AG10803 (cell line): ENCODE measurements at regions not wholly inside any gene's neighbourhood (a gene's known extent, or its start where the extent isn't known, plus 50 kb on each side); places are given as distances from the start of the nearest gene placed in this dataset.

Experiments
- DNase-seq: peaks from one replicate; pipeline ENCODE4 v3.0.0; 2010; ENCODE audit warnings: low read depth
- H3K4me3 ChIP-seq: 2 replicates; pipeline ENCODE4 v1.5.1; 2011; ENCODE audit warnings: mild to moderate bottlenecking, low read length, control low read depth
- TF ChIP-seq, protein P1 (sequence below): conservative IDR thresholded peaks from 2 replicates; pipeline ENCODE4 v1.5.1; 2011; ENCODE audit warnings: mild to moderate bottlenecking, low read length, control low read depth, inconsistent platforms

DNA sequence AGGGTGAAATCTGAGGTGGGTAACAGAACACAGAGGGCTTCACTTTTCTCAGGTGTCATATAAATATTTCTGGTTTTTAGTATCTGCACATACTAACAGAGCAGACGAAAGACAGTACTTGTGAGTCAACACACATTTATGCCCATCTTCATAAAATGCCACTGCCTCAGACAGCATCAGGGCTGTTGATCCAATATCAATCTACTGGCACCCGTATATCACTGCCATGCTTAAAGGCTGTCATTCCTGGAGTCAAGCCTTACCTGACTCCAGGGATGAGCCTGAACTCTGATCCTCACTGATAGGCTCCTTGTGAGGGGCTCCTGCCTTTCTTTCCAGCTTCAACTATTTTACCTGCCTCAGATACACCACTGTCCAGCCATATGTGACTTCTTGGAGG is 595.7 kb downstream of the TFAP2B start:
- TF ChIP-seq, protein P1, sequence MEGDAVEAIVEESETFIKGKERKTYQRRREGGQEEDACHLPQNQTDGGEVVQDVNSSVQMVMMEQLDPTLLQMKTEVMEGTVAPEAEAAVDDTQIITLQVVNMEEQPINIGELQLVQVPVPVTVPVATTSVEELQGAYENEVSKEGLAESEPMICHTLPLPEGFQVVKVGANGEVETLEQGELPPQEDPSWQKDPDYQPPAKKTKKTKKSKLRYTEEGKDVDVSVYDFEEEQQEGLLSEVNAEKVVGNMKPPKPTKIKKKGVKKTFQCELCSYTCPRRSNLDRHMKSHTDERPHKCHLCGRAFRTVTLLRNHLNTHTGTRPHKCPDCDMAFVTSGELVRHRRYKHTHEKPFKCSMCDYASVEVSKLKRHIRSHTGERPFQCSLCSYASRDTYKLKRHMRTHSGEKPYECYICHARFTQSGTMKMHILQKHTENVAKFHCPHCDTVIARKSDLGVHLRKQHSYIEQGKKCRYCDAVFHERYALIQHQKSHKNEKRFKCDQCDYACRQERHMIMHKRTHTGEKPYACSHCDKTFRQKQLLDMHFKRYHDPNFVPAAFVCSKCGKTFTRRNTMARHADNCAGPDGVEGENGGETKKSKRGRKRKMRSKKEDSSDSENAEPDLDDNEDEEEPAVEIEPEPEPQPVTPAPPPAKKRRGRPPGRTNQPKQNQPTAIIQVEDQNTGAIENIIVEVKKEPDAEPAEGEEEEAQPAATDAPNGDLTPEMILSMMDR = no peak
- no peak for DNase-seq
- H3K4me3 ChIP-seq = no peak overlapping the region

DNA sequence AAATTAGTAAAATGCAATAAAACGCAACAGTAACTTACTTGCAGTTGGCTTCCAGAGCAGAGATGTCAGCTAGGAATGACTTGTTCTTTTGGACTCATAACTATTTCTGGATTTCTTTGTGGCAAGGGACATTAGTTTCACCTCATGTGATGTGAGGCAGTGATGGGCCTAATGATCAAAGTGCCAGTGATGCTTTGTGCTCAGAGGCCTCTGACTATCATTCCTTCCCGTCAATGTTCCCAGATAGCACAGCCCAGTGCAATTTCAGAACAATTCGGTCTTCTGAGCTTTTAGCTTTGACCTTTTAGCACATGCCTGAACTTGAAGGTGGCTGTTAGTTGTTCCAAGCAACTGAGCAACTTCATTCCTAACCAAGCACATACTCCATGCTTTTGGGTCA is 596.8 kb downstream of the TFAP2B start:
- no peak for DNase-seq
- TF ChIP-seq, protein P1 = no peak
- H3K4me3 ChIP-seq = no peak overlapping the region

DNA sequence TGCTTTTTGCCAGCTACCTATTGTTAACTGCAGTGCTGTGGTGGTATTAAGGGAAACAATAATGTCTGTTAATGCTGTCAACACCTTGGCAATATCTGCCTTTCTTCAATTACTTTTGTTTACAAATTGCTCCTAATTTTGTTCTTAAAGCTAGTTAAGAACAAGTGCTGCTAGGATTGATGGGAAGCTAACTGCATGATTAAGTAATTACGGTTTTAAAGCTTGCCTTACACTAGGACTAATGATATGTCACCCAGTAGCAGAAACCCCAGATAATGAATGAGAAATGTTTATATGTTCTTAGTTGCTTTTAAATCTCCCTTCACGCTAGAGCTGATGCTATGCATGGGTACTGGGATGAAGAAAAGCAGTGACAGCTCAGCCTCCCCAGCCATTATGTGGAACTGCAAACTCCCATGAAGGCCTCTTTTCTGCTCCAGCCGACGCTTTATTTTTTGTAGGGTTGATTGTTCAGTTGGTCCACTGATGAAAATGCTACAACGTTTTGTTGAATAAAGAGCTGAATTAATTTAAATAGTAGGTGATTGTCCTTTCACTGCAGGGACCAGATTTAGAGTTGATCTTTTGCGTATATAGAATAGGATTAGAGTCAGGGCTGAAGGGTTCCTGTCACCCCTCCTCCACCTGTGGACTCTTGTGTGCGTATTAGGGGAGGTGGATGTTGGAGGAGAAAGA is 610.5 kb downstream of the TFAP2B start:
- no peak overlapping the region for H3K4me3 ChIP-seq
- no peak for DNase-seq
- TF ChIP-seq, protein P1 = no peak

DNA sequence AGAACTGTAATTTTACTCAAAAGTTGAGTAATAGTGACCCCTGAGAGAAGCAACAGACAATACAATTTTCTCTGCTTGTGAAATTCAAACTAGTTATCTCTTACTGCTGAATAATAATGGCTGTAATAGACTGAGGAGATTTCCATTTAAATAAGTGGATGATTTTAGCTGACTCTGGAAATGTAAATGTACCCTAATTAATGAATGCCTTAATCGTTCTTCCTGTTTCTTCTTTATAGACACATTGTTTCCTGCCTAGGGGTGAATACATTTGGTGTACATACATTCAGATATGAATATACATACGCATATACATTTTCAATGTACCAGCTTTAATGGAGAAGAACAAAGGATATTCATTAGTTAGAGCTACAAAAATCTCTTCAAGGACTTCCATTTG is 611.9 kb downstream of the TFAP2B start:
- TF ChIP-seq, protein P1 = no peak
- DNase-seq = no peak
- H3K4me3 ChIP-seq = no peak overlapping the region

DNA sequence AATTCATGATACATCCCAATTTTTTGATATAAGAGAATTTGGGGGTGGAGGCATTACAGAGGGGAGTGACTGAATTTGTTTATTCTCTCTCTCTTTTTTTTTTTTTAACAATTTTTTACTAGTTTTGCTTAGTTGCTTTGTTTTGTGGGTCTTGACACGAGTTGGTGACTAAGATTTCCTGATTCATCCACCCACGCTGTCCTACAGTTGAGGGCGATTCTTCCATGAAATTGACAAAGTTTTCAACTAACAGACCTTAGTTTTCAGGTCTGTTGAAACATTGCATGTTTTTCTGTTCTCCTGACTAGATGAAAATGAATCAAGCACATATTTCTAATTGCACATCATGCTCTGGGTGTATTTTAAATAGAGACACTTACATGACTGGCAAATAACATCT is 613.8 kb downstream of the TFAP2B start:
- H3K4me3 ChIP-seq = no peak overlapping the region
- no peak for DNase-seq
- TF ChIP-seq, protein P1 = no peak

DNA sequence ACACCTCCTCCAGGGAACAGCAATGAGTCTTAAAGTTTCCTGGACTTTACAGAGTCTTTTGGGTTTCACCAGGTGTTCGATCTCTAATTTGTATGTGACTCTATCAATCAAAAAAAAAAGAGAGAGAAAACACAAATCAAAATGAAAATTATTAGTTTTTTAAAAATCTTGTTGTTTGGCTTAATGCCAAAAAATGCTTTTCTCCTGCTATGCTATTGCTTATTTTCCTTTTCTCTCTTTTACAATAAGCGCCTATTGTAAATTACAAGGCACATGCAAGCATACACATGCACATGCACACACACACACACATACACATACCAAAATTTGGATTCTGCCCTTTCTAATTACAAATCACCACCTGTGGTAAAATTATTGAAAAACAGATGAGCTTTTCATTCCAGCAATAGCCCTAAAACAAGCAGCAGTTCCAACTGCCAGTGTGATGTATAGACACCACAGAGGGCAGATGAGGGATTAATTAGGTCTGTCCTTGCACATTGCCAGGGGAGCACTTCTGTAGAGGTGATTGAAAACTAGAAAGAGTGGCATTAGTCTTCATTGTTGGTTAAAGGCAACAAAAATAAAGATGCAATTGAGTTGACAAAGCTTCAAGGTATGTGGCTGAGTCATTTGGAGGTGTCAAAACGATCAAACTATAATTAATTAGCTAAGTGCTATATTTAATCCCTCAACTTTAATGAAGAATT is 631.7 kb downstream of the TFAP2B start:
- no peak for DNase-seq
- TF ChIP-seq, protein P1 = no peak
- H3K4me3 ChIP-seq = no peak overlapping the region

DNA sequence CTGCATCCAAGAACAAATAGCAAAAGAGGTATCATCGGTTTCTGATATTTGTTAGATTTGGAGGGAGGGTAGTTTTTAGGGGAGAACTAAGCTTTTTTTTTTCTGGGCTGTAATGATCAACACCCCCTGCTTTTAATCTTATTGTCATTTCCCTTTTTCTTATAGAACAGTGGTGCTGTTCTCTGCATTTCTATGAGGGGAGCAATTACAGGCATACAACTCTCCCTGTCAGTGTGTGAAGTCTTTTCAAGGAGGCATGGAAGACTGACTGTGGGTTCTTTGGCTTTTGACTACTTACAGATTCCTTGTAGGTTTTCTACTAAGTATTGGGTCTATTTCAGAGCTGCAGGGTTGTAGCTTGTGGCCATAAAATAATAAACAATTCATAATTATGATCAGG is 632.3 kb downstream of the TFAP2B start:
- TF ChIP-seq, protein P1 = no peak
- no peak for DNase-seq
- no peak overlapping the region for H3K4me3 ChIP-seq
